SK-N-SH (cell line): ENCODE measurements at regions not wholly inside any gene's neighbourhood (a gene's known extent, or its start where the extent isn't known, plus 50 kb on each side); places are given as distances from the start of the nearest gene placed in this dataset.

Experiments used
- EZH2phosphoT487 ChIP-seq: fragments of 200-600 bp; sonication (generic); IDR thresholded peaks from 2 replicates; pipeline ENCODE4 v1.6.1; 2017; ENCODE audit warnings: low read depth, mixed run types, mild to moderate bottlenecking, antibody characterized with exemption, moderate library complexity, borderline replicate concordance
- RAD21 ChIP-seq: IDR thresholded peaks from 2 replicates; pipeline ENCODE4 v1.6.1; 2012; ENCODE audit warnings: mild to moderate bottlenecking, low read length
- SIN3A ChIP-seq: IDR thresholded peaks from 2 replicates; pipeline ENCODE4 v1.6.1; 2012; ENCODE audit warnings: low read depth, mild to moderate bottlenecking, low read length, moderate library complexity, borderline replicate concordance
- SMC3 ChIP-seq: IDR thresholded peaks from 2 replicates; pipeline ENCODE4 v1.6.1; 2012; ENCODE audit warnings: low read depth, low read length, improper control_type of control experiment
- TF ChIP-seq, protein P1 (sequence below): fragments of 200-600 bp; sonication (generic); IDR thresholded peaks from 2 replicates; pipeline ENCODE4 v1.6.1; 2017; ENCODE audit warnings: antibody characterized with exemption, mild to moderate bottlenecking, moderate library complexity
- TF ChIP-seq, protein P2 (sequence below): fragments of 150-350 bp; IDR thresholded peaks from 2 replicates; pipeline ENCODE4 v1.6.1; 2016; ENCODE audit warnings: mild to moderate bottlenecking, low read depth, low read length

- TF ChIP-seq SIN3A (no peak), EZH2phosphoT487 (no peak), RAD21 (no peak), SMC3 (no peak)
- TF ChIP-seq, protein P1, sequence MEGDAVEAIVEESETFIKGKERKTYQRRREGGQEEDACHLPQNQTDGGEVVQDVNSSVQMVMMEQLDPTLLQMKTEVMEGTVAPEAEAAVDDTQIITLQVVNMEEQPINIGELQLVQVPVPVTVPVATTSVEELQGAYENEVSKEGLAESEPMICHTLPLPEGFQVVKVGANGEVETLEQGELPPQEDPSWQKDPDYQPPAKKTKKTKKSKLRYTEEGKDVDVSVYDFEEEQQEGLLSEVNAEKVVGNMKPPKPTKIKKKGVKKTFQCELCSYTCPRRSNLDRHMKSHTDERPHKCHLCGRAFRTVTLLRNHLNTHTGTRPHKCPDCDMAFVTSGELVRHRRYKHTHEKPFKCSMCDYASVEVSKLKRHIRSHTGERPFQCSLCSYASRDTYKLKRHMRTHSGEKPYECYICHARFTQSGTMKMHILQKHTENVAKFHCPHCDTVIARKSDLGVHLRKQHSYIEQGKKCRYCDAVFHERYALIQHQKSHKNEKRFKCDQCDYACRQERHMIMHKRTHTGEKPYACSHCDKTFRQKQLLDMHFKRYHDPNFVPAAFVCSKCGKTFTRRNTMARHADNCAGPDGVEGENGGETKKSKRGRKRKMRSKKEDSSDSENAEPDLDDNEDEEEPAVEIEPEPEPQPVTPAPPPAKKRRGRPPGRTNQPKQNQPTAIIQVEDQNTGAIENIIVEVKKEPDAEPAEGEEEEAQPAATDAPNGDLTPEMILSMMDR, result no peak
- TF ChIP-seq, protein P2, sequence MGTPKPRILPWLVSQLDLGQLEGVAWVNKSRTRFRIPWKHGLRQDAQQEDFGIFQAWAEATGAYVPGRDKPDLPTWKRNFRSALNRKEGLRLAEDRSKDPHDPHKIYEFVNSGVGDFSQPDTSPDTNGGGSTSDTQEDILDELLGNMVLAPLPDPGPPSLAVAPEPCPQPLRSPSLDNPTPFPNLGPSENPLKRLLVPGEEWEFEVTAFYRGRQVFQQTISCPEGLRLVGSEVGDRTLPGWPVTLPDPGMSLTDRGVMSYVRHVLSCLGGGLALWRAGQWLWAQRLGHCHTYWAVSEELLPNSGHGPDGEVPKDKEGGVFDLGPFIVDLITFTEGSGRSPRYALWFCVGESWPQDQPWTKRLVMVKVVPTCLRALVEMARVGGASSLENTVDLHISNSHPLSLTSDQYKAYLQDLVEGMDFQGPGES, result no peak
Observed at GRCh38 chr1:14452551-14452950, 145.9 kb upstream of the KAZN start.
